ENCODE measurements at regions not wholly inside any gene's neighbourhood (a gene's known extent, or its start where the extent isn't known, plus 50 kb on each side); places are given as distances from the start of the nearest gene placed in this dataset.

DNA sequence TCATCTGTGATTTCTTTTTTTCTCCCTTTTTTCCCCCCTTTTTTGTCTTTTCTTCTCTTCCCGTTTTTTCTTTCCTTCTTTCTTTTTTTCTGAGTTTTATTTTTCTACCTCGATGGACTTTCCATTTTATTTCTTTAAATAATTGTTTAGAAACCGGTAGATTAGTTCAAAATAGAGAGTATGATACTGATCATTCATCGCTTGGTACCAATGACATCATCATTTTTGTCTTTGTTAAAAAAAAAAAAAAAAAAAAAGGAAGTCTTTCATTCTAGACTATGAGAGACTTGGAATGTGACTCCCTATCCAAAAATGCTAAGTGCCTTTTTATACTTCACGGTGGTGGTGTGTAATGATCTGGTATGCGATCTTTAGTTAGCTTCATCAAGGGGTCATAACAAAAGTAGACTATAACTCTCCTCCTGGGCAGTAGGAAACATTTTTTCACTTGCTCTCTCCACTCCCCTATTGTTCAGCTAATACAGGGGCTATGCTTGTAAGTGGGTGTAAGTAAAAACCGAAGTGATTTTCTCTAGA, 1517.5 kb upstream of the ZEB2 start:
- no peak for DNase-seq (ENCODE audit: low spot score)

- no peak for DNase-seq (ENCODE audit: low spot score)
These were observed 1511.2 kb upstream of the ZEB2 start for GRCh38 chr2:146031158-146031557.

GRCh38 chr2:146027156-146027555, 1507.2 kb upstream of the ZEB2 start:
- no peak for DNase-seq (ENCODE audit: low spot score)

DNA sequence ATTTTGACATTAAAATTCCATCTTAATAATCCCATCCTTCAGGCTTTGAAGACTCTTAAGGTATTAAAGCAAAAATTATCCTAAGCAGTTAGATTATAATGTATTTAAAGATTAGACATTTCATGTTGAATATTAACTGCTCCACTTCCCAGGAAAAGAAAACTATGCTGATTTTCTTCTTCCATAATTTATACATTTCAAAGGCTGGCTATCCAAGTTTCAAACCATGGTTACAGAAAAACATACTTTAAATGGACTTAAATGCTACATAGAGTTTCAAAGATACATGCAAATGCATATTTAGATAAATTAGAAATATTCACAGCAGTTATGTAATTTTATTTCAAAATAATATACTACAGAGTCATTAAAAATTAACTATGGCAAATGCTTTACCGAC, 1505.6 kb upstream of the ZEB2 start:
- DNase-seq (ENCODE audit: low spot score): no peak

GRCh38 chr2:146024212-146024743, 1504.4 kb upstream of the ZEB2 start:
- DNase-seq (ENCODE audit: low spot score): no peak

DNA sequence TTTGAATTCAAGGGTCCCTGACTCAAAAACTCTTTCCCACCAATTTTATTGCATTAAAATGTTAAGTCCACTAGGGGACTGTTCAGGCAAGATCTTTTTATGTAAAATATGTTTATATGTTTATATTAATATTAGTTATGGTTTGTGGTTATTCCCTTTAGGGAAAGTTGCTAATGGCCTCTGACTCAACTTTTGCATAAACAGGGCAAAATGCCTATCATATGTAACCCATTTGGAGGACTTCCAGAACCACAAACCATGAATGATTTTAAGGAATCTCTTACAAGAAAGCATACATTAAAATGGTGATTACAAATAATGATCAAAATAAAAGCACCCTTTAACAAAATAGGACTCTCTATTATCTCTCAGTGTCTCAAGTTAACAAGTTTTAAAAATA, 1484.5 kb upstream of the ZEB2 start:
- no peak for DNase-seq (ENCODE audit: low spot score)

GRCh38 chr2:146003337-146003736, 1483.4 kb upstream of the ZEB2 start:
- no peak for DNase-seq (ENCODE audit: low spot score)

GRCh38 chr2:145994910-145995309, 1475.0 kb upstream of the ZEB2 start:
- DNase-seq (ENCODE audit: low spot score): no peak

DNA sequence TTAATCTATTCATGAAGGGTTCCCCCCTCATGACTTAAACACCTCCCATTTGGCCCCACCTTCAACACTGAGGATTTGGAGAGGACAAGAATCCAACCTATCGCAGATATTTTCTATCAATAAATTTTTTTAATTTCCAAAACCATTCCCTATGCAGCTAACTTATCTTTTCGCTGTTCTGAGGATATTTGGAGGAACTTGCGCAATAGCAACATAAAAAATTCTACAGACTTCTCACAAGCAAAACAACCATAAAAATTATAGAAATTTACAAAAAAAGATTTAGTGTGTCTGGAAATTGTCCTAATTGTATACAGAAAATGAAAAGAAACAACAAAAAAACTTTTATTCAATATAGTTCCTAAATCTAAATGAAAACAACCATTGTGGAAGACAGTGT, 1472.7 kb upstream of the ZEB2 start:
- DNase-seq (ENCODE audit: low spot score): no peak

DNA sequence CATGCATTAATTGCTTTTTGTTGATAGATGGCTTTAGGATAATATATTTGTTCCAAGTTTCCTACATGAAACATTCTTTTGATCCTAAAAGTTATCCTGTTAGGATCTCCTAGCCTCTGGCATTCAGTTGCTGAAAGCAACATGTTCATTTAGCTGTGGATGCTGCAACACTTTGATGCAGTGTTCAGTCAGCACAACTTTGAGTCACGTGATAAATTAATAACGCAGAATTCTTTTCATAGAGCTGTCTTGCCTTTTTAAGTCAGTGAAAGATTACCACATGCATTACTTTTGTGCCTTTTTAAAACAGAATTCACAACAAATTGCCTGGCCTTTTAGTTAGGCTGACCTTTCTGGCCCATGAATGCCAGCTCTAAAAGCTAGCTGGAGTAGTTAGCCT, 1467.9 kb upstream of the ZEB2 start:
- DNase-seq (ENCODE audit: low spot score): no peak

- DNase-seq (ENCODE audit: low spot score): no peak
These were observed 1465.6 kb upstream of the ZEB2 start for GRCh38 chr2:145985517-145985916.

DNA sequence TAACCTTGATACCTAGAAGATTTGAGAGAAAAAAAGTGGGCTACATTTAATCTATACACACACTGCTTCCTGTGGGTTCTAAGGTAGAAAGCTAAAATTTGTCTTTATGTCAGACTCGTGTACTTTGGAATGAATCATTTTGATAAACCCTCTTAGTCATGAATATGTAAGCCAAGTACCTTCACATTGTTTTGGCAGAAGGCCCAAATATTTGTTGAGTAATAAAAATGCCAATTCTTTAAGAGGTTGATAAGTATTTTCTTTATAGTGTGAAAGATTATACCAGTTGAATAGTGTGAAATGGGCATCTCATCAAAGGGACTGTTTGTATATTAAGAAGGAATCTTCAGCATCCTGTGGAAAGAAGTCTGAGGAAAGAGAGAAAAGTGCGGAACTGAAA, 1464.7 kb upstream of the ZEB2 start:
- DNase-seq (ENCODE audit: low spot score): no peak

DNA sequence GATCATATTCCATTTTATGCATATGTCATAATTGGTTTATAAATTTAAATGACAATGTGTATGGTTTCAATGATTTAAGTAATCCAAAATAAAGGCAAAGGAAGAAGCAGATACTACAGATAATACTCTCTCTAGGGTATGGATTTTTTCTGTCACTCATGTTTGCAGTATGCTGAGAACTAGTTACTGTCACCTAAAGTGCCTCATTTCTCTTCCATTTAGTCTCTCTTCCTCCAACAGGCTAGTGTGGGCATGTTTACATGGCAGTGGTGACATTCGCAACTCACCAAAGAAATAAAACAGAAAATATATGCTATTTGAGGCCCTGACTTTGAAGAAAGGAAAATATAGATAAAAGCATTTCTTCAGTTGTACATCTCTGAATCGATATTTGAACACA, 1460.4 kb upstream of the ZEB2 start:
- no peak for DNase-seq (ENCODE audit: low spot score)

GRCh38 chr2:145975406-145975805, 1455.5 kb upstream of the ZEB2 start:
- DNase-seq (ENCODE audit: low spot score): no peak

GRCh38 chr2:145961846-145962245, 1441.9 kb upstream of the ZEB2 start:
- no peak for DNase-seq (ENCODE audit: low spot score)

GRCh38 chr2:145960479-145961163, 1440.7 kb upstream of the ZEB2 start:
- DNase-seq (ENCODE audit: low spot score): no peak

- DNase-seq (ENCODE audit: low spot score): no peak
These were observed 1438.7 kb upstream of the ZEB2 start for GRCh38 chr2:145958611-145959010.

- no peak for DNase-seq (ENCODE audit: low spot score)
These were observed 1438.0 kb upstream of the ZEB2 start for GRCh38 chr2:145957929-145958328.

DNA sequence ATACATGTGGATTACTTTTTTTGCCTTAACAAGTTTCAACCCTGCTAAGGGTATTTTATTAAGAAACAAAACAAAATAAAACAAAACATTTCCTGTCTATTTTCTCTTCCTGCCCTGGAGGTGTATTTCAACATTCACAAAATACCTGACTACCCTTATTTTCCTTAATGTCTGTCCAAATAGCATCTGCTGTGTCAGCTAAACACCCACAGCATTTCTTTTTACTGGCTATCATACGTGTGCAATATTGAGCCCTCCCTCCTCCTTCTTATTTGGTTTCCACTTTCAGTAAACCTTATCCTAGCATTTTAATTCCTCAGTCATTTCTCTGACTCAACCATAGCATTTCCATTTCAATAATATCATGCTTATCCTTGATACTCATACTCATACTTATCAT, 1420.0 kb upstream of the ZEB2 start:
- no peak for DNase-seq (ENCODE audit: low spot score)

DNA sequence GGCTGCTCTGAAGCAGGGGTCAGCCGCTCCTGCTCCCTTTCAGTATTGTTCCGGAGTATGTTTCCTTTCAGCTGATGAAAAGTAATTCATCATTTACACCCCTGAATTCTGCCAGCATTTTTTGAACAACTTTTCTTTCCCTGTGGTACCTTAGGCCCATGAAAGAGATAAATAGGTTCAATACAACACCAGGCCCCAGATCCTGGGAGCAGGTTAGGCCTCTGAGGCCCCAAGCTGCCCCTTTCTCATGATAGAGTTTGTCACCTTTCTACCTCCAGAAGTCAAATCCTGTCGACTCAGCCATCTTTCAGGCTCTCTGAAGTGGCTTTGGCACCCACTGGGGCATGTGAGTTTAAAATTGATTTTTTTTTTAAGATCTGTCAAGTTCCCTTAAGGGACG, 1415.1 kb upstream of the ZEB2 start:
- DNase-seq (ENCODE audit: low spot score): no peak

DNA sequence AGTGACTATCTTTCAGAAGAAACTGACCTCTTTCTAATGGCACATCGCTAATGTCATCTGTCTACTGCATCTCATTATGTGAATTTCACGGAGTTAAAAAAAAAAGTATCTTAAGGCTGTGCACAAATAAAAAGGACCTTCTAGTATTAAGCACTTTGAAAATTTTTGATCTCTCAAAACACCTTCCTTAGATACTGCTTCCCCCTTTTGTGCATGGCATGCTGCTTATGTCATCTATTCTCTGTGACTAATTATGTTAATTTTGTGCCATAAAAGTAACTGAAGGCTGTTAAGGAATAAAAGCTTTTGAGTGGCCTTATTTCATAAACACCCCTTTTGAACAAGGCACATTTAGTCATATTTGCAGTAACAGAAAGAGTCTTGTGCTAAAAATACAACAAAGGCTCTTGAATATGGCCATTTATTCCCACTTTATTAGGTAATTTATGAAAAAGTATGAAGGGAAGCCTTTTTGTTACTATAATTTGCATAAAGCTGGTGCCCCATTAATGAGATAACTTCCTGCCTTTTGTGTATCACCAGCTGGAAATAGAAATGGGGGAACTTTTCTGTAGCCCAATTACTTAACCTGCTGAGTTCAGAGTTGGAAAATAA, 1412.0 kb upstream of the ZEB2 start:
- no peak for DNase-seq (ENCODE audit: low spot score)

- DNase-seq (ENCODE audit: low spot score): no peak
These were observed 1410.4 kb upstream of the ZEB2 start for GRCh38 chr2:145930318-145930717.

DNA sequence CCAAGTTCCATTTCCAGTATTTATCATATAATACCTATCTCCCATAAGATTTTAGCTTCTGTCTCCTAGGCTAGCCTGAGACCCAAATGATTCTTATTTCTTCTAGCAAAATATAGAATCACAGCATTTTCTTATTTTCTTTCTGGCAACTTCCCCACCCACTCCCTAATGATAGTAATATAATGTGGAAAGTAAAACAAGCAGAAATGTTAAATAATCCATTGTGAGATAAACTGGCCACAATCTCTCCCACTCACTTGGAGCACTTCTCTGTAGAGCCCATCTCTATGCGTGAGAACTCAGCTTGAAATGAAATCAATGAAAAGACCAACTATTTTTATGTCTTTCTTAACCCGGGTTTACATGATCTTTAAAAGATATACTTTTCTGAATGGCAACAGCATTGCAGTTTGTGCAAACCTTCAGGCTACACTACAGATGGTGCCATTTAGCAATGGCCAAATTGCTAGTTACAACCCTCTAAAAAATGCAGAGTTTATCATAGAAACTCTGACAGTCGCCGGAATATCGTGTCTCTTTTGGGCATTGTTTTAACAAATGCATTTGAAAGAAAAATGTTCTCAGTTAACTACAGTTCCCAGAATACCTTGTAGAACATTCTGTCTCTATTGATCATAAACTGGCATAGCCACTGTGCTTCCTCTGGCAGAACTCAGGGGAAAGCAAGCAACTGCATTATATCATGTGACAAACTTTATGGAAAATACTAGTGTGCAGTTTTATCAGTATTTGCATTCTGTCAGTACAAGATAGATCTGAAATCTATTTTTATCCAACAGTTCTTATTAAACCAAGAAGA, 1407.4 kb upstream of the ZEB2 start:
- no peak for DNase-seq (ENCODE audit: low spot score)

Data from iPS-NIHi11 (cell line).